Prostate gland (tissue), 2 donors: ENCODE measurements at regions not wholly inside any gene's neighbourhood (a gene's known extent, or its start where the extent isn't known, plus 50 kb on each side); places are given as distances from the start of the nearest gene placed in this dataset.

Source experiments
- CTCF ChIP-seq, 4 experiments: fragments of 200-600 bp in 2 of 4; fragments of 450-650 bp in 2 of 4; sonication (generic) in 2 of 4; IDR thresholded peaks; 1 replicate in 3 of 4; 2 replicates in 1 of 4; pipeline ENCODE4 v1.5.1; 2016 to 2019; ENCODE audit warnings: antibody characterized with exemption in 4 of 4, mild to moderate bottlenecking in 2 of 4, moderate library complexity in 2 of 4
- POLR2A ChIP-seq: fragments of 450-650 bp; IDR thresholded peaks from one replicate; pipeline ENCODE4 v1.6.1; 2016; ENCODE audit warnings: antibody characterized with exemption, mild to moderate bottlenecking

GRCh38 chr6:56766806-56767178, 124.1 kb upstream of the DST start:
- TF ChIP-seq CTCF (IDR thresholded peaks at IDR 0.05) (no peak), POLR2A (no peak)
